ENCODE measurements at regions not wholly inside any gene's neighbourhood (a gene's known extent, or its start where the extent isn't known, plus 50 kb on each side); places are given as distances from the start of the nearest gene placed in this dataset.

DNA sequence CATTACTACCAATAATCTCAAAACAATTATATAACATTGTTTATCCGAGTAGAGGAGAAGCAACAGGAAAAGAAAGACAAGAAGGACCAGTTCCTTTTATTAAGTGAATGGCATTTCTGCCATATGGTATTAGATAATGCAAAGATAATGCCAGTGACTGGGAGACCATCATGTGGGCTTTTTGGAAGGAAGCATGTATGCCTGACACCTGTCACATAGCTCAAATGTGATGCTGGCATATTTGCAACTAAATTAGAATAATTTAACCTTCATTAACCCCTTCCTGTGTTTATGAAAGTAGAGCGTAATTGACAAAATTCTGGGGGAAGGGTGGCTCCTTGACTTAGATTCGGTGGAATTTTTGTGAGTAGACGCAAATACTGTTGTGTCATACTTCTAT lies 733.0 kb downstream of the TUSC7 start:
- DNase-seq (ENCODE audit: low read depth in 4 of 4, low spot score in 1 of 4): no peak

- DNase-seq (ENCODE audit: low read depth in 4 of 4, low spot score in 1 of 4): no peak
Measured at GRCh38 chr3:117443014-117443413, 733.4 kb downstream of the TUSC7 start.

DNA sequence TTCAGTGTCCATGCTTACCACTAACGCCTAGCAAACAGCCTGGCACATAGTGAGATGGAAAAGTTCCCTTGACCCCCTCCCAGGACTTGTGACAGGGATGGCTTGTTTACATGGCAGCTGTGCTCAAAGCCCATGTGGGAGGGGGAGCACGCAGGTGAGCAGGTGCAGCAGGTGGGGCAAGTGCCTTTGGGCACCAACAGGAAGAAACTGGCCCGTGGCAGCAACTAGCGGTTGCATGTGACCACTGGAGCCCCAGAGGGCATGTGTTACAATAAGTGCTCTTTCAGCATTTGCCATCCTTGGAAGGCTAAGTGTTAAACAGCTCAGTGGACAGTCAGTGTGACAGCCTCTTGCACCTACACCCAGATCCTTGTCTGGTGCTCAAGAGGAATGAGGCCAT lies 734.6 kb downstream of the TUSC7 start:
- no peak for DNase-seq (ENCODE audit: low read depth in 4 of 4, low spot score in 1 of 4)

- DNase-seq (ENCODE audit: low read depth in 4 of 4, low spot score in 1 of 4): no peak
Measured at GRCh38 chr3:117447419-117447818, 737.8 kb downstream of the TUSC7 start.

DNA sequence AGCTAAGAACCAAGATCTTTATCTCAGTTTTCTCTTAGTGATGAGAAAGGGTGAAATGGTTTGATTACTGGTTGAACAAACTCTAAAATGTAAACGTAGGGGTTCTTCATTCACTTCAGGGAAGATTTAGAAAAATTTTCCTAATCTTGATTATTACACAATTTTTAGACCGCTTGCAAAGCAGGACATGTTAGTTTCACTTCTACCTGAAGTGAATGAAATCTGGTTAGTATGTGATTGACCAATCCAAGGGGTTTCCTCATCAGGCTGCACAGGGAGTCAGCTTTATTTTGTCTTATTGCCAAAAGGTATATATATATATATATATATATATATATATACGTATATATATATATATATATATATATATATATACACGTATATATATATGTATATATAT lies 740.4 kb downstream of the TUSC7 start:
- DNase-seq (ENCODE audit: low read depth in 4 of 4, low spot score in 1 of 4): no peak

DNA sequence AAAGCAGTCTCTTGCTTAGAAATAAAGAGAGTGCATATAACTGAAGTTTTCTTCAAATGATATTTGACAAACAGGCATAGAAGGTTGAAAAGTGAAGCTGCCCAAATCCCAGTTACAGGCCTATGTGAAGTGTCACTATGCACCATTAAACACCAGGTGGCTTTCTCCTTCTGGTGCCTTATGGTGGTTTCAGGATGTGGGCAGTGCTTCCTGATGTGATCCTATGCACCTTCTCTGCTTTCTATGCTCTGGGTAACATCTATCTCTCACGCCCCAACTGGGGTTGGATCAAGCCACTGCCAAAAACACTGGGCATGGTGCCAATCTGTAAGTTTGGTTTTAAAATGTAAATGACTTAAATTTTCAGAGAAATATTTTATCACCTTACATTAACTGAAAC lies 744.7 kb downstream of the TUSC7 start:
- DNase-seq (ENCODE audit: low read depth in 4 of 4, low spot score in 1 of 4): no peak

DNA sequence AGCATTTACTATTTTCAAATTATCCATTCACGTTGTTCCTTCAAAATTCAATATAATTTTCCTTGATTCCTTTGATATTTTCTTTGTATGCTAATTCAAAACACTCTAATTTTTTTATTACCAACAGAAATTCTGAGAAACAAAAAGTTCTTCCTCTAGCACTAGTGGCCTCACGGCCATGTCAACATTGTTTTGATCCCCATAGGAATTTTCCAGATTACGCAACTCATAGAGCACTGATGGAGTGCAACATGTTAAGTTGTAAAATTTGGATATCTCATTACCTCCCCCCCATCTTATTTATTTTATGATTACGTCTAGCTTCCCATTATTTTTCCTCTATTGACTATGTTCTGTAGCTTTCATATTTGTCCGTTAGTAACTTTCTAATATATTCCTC lies 745.3 kb downstream of the TUSC7 start:
- no peak for DNase-seq (ENCODE audit: low read depth in 4 of 4, low spot score in 1 of 4)

DNA sequence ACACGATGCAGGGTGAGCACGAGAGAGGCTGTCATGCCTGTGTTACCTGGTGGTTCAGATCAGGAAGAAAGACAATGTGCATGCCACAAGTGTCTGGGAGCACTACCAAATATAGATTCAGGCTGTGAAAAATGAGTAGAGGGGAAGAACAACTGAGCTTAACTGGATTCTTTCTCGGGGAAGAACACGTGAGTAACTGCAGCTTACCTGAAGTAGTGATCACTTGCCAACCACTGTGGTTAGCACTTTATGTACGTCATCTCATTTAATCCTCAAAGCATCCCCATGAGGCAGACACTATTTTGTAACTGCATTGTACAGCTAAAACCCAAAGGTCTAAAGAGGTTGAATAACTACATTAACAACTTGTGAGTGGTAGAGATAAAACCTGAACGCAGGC lies 746.2 kb downstream of the TUSC7 start:
- no peak for DNase-seq (ENCODE audit: low read depth in 4 of 4, low spot score in 1 of 4)

DNA sequence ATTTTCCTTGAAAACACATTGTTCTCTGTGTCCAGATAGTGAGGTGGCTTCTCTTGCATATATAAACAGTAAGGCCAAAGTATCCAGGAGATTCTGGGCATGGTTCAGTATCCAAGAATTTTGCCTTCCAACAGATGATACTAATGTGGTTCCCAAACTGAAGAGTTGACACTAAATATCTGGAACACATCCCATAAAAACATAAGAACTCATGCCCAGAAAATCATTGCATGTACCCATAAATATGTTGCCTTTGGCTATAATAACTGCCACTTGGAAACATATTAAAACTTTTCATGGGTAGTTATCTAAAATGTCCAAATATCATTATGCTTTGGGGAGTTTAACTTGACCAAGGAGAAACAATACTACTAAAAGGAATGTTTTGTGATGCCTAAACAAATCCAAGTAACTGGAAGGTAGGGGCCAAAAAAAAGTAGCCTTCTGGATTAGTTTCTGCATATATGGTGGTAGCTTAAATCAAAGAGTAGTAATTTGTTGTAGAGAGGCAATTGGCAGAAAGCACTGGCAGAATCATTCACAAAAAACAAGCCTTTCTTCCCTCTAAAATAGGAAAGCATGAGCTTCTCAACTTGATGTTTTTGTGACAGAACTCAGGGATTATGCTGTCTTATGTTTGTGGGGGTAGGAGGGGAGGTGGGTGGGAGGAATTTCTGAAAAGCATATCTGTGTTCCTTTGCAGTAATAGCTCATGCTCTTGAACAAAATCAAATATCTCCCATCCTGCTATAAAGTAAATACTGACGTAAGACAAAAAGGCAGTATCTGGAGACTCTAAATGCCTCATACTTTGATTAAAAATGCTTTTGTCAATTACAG lies 753.9 kb downstream of the TUSC7 start:
- no peak for DNase-seq (ENCODE audit: low read depth in 4 of 4, low spot score in 1 of 4)

GRCh38 chr3:117471831-117472230 lies 762.3 kb downstream of the TUSC7 start:
- no peak for DNase-seq (ENCODE audit: low read depth in 4 of 4, low spot score in 1 of 4)

- no peak for DNase-seq (ENCODE audit: low read depth in 4 of 4, low spot score in 1 of 4)
Measured at GRCh38 chr3:117473981-117474538, 764.5 kb downstream of the TUSC7 start.

DNA sequence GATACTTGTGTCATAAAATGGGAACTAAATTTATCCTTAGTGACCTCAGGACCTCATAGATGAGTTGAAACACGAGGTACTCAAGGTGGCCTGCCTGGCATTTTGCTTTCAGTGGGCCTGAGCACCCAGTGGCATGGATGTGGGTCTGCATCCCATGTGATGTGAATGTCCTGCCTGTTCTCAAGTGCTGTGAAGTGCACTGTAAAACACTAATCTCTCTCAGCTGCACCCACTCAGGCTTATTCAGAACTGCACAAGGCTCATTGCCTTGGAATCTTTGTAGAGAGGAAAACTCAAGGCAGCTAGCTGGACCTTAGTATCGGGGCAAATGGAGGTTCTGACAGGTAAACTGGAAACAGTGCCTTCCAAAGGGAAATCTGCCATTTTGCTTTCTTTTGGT lies 767.0 kb downstream of the TUSC7 start:
- DNase-seq (ENCODE audit: low read depth in 4 of 4, low spot score in 1 of 4): no peak

GRCh38 chr3:117477214-117477755 lies 767.7 kb downstream of the TUSC7 start:
- DNase-seq (ENCODE audit: low read depth in 4 of 4, low spot score in 1 of 4): no peak

DNA sequence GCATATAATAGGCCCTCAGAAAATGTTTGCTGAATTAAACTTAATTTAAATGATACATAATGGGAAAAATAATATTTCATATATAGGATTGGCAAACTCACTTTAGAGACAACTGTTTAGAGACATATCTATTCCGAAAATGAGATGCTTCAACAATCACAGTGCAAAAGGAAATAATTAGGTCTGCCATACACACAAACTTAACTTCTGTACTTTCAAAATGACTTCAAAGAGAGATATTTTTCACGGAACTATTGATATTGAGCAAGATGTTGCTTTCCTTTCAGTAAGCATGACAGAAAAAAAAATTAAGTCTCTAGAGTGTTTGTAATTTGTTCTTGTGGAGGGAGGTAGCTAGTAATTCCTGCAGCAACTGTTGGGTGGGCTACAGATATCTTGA lies 769.5 kb downstream of the TUSC7 start:
- no peak for DNase-seq (ENCODE audit: low read depth in 4 of 4, low spot score in 1 of 4)

- no peak for DNase-seq (ENCODE audit: low read depth in 4 of 4, low spot score in 1 of 4)
Measured at GRCh38 chr3:117480525-117480924, 770.9 kb downstream of the TUSC7 start.

DNA sequence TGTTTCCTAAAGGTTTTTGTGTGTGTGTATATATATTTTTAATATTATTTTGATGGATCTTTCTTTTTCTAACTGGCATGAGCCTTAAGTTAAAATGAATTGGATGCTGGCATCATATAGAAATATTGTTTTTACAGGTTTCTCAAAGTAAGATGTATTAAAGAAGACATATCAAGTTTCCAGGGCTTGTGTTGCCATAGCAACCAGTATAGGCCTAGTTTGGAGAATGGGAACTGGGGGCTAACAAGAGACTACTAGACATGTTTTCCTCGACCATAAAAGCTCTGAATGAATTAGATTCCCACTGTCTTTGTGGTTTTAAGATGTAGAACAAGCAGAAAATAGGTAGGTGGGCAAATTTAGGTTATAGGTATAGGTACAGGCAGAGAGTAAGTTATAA lies 771.4 kb downstream of the TUSC7 start:
- DNase-seq (ENCODE audit: low read depth in 4 of 4, low spot score in 1 of 4): no peak

GRCh38 chr3:117483839-117484238 lies 774.3 kb downstream of the TUSC7 start:
- no peak for DNase-seq (ENCODE audit: low read depth in 4 of 4, low spot score in 1 of 4)

GRCh38 chr3:117485841-117486240 lies 776.3 kb downstream of the TUSC7 start:
- DNase-seq (ENCODE audit: low read depth in 4 of 4, low spot score in 1 of 4): no peak

GRCh38 chr3:117486719-117487716 lies 777.4 kb downstream of the TUSC7 start:
- no peak for DNase-seq (ENCODE audit: low read depth in 4 of 4, low spot score in 1 of 4)

GRCh38 chr3:117488983-117489382 lies 779.4 kb downstream of the TUSC7 start:
- no peak for DNase-seq (ENCODE audit: low read depth in 4 of 4, low spot score in 1 of 4)

DNA sequence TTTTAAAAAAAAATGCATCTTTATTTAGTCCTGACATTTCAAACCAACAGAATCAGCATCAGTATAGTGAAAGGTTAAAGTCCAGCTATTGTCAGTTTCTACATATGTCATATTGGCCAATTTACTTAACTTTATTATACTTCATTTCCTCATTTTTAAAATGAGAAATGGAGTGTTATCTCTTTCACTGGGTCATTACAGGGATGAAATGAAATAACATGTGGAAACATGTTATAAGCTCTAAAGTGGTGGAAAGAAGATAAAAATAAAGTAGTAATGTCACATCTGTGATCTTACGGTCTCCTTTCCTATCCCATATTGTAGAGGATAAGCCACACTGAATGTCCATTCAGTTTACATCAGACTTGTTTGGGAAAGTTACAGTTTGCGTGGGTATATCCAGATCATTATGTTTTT lies 780.1 kb downstream of the TUSC7 start:
- DNase-seq (ENCODE audit: low read depth in 4 of 4, low spot score in 1 of 4): no peak

Data from stimulated activated CD4-positive, alpha-beta T cell treated with anti-CD3 and anti-CD28 coated beads, Interleukin-1b, Interleukin-23, amount 100 ng/mL, for 24 hours (primary cell).